Activated gamma-delta T cell treated with anti-CD3 and anti-CD28 coated beads, Interleukin-2, amount 50 U/mL, for 16 hours (primary cell): ENCODE measurements at regions not wholly inside any gene's neighbourhood (a gene's known extent, or its start where the extent isn't known, plus 50 kb on each side); places are given as distances from the start of the nearest gene placed in this dataset.

Source experiments
- DNase-seq: peaks from one replicate; pipeline ENCODE4 v3.0.0-alpha.2; 2020; ENCODE audit warnings: low read depth

GRCh38 chr14:96727980-96728717 is 69.0 kb upstream of the VRK1 start:
- no peak for DNase-seq

- DNase-seq = no peak
Observed at GRCh38 chr14:96729889-96730288, 67.3 kb upstream of the VRK1 start.

- no peak for DNase-seq
Observed at GRCh38 chr14:96730386-96730785, 66.8 kb upstream of the VRK1 start.

GRCh38 chr14:96734076-96734622 is 63.0 kb upstream of the VRK1 start:
- no peak for DNase-seq

GRCh38 chr14:96735526-96735925 is 61.7 kb upstream of the VRK1 start:
- no peak for DNase-seq

- DNase-seq = no peak
Observed at GRCh38 chr14:96736439-96736838, 60.7 kb upstream of the VRK1 start.

- DNase-seq = no peak
Observed at GRCh38 chr14:96737881-96738280, 59.3 kb upstream of the VRK1 start.

- no peak for DNase-seq
Observed at GRCh38 chr14:96739200-96739910, 57.8 kb upstream of the VRK1 start.

GRCh38 chr14:96741151-96741977 is 55.8 kb upstream of the VRK1 start:
- peak; percentile 64 for DNase-seq

GRCh38 chr14:96744262-96744661 is 52.9 kb upstream of the VRK1 start:
- no peak for DNase-seq

GRCh38 chr14:96745500-96746051 is 51.6 kb upstream of the VRK1 start:
- DNase-seq = no peak

- DNase-seq = no peak
Observed at GRCh38 chr14:96746101-96746500, 51.1 kb upstream of the VRK1 start.

GRCh38 chr14:96747006-96747405 is 50.2 kb upstream of the VRK1 start:
- no peak for DNase-seq
